ENCODE measurements at regions not wholly inside any gene's neighbourhood (a gene's known extent, or its start where the extent isn't known, plus 50 kb on each side); places are given as distances from the start of the nearest gene placed in this dataset.

DNA sequence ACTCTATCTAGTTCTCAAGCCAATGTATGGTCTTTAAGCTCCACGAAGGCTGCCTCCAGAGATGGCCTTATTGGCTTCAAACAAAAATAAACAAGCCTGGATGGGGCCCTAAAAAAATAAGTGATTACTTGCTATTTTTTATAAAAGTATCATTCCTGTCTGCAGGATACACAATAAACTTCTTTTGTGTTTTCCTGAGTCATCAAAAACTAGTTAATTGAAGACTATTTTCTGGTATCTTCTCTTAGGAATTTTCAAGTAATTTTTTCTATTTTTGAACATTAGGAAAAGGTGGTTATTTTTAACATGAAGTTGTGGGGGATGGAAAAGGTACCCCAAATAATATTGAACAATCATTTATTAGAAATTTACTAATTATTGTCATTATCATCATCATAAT lies 213.1 kb upstream of the DYNLRB2 start:
- 44% methylated on average over 1 of the region's 1 CpG for WGBS (ENCODE audit: insufficient coverage, low coverage, low lambda C conversion rate, missing lambda C conversion rate)
- Histone ChIP-seq H3K4me1 (no peaks in the 10 kb centered on the region), H3K36me3 (no peaks in the 10 kb centered on the region), H3K27ac (no peak overlapping the region), H3K9me3 (no peaks in the 10 kb centered on the region), H3K4me3 (no peak overlapping the region), H3K27me3 (no peaks in the 10 kb centered on the region)
- ATAC-seq: no peak
- intact Hi-C loops (cut with DNase I): no loop called here
- no peak for DNase-seq
- TF ChIP-seq, protein P1, sequence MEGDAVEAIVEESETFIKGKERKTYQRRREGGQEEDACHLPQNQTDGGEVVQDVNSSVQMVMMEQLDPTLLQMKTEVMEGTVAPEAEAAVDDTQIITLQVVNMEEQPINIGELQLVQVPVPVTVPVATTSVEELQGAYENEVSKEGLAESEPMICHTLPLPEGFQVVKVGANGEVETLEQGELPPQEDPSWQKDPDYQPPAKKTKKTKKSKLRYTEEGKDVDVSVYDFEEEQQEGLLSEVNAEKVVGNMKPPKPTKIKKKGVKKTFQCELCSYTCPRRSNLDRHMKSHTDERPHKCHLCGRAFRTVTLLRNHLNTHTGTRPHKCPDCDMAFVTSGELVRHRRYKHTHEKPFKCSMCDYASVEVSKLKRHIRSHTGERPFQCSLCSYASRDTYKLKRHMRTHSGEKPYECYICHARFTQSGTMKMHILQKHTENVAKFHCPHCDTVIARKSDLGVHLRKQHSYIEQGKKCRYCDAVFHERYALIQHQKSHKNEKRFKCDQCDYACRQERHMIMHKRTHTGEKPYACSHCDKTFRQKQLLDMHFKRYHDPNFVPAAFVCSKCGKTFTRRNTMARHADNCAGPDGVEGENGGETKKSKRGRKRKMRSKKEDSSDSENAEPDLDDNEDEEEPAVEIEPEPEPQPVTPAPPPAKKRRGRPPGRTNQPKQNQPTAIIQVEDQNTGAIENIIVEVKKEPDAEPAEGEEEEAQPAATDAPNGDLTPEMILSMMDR (IDR thresholded peaks at IDR 0.05): no peak
- TF ChIP-seq POLR2A (IDR thresholded peaks at IDR 0.05): no peak

DNA sequence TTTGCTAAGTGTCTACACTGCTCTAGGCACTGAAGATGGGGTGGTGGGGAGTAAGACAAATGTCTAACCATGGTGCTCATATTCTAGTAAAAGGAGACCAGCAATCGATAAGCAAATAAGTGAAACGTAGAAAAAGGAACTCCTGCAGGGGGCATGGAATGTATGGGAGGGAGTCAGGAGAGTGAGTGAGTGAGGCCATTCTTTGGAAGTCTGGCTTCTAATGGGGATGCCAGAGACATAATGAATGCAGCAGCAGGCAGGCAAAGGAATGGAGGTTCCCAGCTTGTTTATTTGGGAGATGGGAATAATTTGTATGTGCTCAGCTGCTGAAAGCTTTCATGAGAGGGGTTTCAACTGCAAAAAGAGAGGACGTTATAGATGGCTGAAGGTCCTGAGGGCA lies 216.4 kb upstream of the DYNLRB2 start:
- Histone ChIP-seq H3K27ac (no peak overlapping the region), H3K4me3 (no peak overlapping the region), H3K36me3 (no peaks in the 10 kb centered on the region), H3K27me3 (no peaks in the 10 kb centered on the region), H3K4me1 (no peaks in the 10 kb centered on the region), H3K9me3 (no peaks in the 10 kb centered on the region)
- DNase-seq (no peak), ATAC-seq (no peak)
- TF ChIP-seq, protein P1 (IDR thresholded peaks at IDR 0.05): no peak
- TF ChIP-seq POLR2A (IDR thresholded peaks at IDR 0.05): no peak
- intact Hi-C loops (cut with DNase I): no loop called here
- WGBS (ENCODE audit: insufficient coverage, low coverage, low lambda C conversion rate, missing lambda C conversion rate): 53% methylated on average over 3 of the region's 3 CpGs

DNA sequence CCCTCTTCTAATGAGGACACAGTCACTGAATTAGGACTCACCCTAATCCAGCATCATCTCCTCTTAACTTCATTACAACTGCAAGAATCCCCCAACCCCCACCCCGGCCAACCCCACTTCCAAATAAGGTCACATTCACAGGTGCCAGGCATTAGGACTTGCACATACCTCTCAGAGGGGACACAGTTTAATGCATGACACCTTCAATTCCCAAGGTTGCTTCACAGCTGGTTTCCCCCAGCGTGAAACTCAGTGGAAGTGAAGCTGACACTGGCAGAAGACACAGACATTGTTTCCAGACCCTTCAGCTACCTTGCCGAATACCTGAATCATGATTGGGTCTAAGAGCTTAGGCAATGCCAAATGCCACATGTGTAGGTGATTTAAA lies 217.0 kb upstream of the DYNLRB2 start:
- H3K27ac ChIP-seq: no peak overlapping the region
- no peaks in the 10 kb centered on the region for H3K4me1 ChIP-seq
- H3K27me3 ChIP-seq: no peaks in the 10 kb centered on the region
- no peaks in the 10 kb centered on the region for H3K9me3 ChIP-seq
- DNase-seq: no peak
- H3K36me3 ChIP-seq: no peaks in the 10 kb centered on the region
- H3K4me3 ChIP-seq: no peak overlapping the region
- intact Hi-C loops (cut with DNase I): no loop called here
- ATAC-seq: no peak
- 78% methylated on average over 3 of the region's 3 CpGs for WGBS (ENCODE audit: insufficient coverage, low coverage, low lambda C conversion rate, missing lambda C conversion rate)
- TF ChIP-seq, protein P1 (IDR thresholded peaks at IDR 0.05): no peak
- no peak for TF ChIP-seq POLR2A (IDR thresholded peaks at IDR 0.05)

DNA sequence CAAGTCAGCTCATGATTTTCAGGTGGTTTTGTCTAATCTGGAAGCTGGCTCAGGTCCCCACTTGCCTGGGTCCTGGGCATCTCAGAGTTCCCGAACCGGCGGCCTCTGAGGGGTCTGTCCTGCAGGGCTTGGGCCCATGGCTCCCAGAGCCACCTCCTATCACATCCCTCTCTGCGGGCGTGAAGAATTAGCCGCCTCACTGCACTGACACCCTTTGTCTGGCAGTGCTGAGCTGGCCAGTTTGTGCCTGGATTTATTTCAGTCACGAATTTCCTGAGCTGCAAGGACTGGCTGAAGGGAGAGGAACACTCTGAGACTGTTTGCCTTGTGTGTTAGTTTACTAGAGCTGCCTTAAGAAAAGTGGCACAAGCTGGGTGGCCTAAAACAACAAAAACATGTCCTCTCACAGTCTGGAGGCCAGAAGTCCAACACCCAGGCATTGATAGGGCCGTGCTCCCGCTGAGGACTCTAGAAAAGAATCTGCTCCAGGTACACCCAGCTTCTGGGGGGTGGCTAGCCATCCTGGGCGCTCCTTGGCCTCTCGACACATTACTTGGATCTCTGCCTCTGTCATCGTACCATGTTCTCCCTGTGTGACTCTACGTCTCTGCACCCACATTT lies 217.5 kb upstream of the DYNLRB2 start:
- Histone ChIP-seq H3K27ac (no peak overlapping the region), H3K4me3 (no peak overlapping the region), H3K36me3 (no peaks in the 10 kb centered on the region), H3K4me1 (no peaks in the 10 kb centered on the region), H3K27me3 (no peaks in the 10 kb centered on the region), H3K9me3 (no peaks in the 10 kb centered on the region)
- intact Hi-C loops (cut with DNase I): no loop called here
- WGBS (ENCODE audit: insufficient coverage, low coverage, low lambda C conversion rate, missing lambda C conversion rate): 77% methylated on average over 4 of the region's 13 CpGs
- no peak for DNase-seq
- TF ChIP-seq, protein P1 (IDR thresholded peaks at IDR 0.05): no peak
- no peak for TF ChIP-seq POLR2A (IDR thresholded peaks at IDR 0.05)
- ATAC-seq: no peak

DNA sequence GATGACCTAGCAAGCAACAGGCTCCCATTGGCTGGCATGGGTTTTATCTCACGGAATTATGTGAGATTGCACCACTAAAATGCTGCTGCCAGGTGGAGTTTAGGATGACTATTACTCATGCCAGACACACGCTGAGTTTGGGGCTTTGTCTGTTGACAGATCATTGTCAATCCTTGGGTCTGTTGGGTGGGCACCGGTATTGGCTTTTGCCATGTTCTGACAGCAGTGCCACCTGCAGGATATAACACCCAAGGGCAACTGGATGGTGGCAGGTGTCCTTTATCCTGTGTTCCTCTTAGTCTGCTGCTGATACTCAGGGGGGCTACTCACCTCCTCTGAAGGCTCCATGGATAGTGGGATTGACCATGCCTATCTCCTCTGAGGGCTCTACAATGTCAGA lies 221.6 kb upstream of the DYNLRB2 start:
- Histone ChIP-seq H3K27ac (no peak overlapping the region), H3K9me3 (no peaks in the 10 kb centered on the region), H3K36me3 (no peaks in the 10 kb centered on the region), H3K27me3 (no peaks in the 10 kb centered on the region), H3K4me3 (no peak overlapping the region), H3K4me1 (no peaks in the 10 kb centered on the region)
- 40% methylated on average over 1 of the region's 3 CpGs for WGBS (ENCODE audit: insufficient coverage, low coverage, low lambda C conversion rate, missing lambda C conversion rate)
- TF ChIP-seq POLR2A (IDR thresholded peaks at IDR 0.05): no peak
- TF ChIP-seq, protein P1 (IDR thresholded peaks at IDR 0.05): peak in 2 of 4 donors; percentile 7 to 24
- intact Hi-C loops (cut with DNase I): no loop called here
- DNase-seq (no peak), ATAC-seq (peak in 1 of 4 donors; percentile 25)

All from right lobe of liver (tissue), 6 donors.